Thyroid gland (tissue), 4 donors: ENCODE measurements at regions not wholly inside any gene's neighbourhood (a gene's known extent, or its start where the extent isn't known, plus 50 kb on each side); places are given as distances from the start of the nearest gene placed in this dataset.
"Not testable (repeated sequence)": the region's sequence is repeated elsewhere in the genome, so short reads cannot be mapped to it uniquely, and the experiment has no call there.

Experiments used
- CTCF ChIP-seq, 6 experiments: fragments of 200-600 bp in 3 of 6; fragments of 450-650 bp in 3 of 6; sonication (generic) in 3 of 6; IDR thresholded peaks; one replicate each; pipeline ENCODE4 v1.5.1; 2016 to 2019; ENCODE audit warnings: antibody characterized with exemption in 6 of 6, mild to moderate bottlenecking in 2 of 6, inconsistent platforms in 1 of 6, moderate library complexity in 1 of 6
- POLR2A ChIP-seq, 2 donors: fragments of 450-650 bp; IDR thresholded peaks; one replicate each; pipeline ENCODE4 v1.6.1; 2017; ENCODE audit warnings: antibody characterized with exemption in 2 of 2, mild to moderate bottlenecking in 2 of 2, moderate library complexity in 1 of 2

GRCh38 chr18:77421546-77421945 is 171.9 kb downstream of the GALR1 start:
- not testable (repeated sequence) for TF ChIP-seq CTCF, POLR2A (IDR thresholded peaks at IDR 0.05)
